Retinal pigment epithelial cell (primary cell): ENCODE measurements at regions not wholly inside any gene's neighbourhood (a gene's known extent, or its start where the extent isn't known, plus 50 kb on each side); places are given as distances from the start of the nearest gene placed in this dataset.

ENCODE experiments used
- DNase-seq: peaks from one replicate; pipeline ENCODE4 v3.0.0-alpha.2; 2010; ENCODE audit warnings: low read depth
- H3K4me3 ChIP-seq: 2 replicates; pipeline ENCODE4 v1.5.1; 2011; ENCODE audit warnings: mild to moderate bottlenecking, low read length, control low read depth, moderate library complexity
- CTCF ChIP-seq: conservative IDR thresholded peaks from 2 replicates; pipeline ENCODE4 v1.5.1; 2011; ENCODE audit warnings: low read depth, low read length, control low read depth, inconsistent platforms

- DNase-seq, result no peak
- no peak for TF ChIP-seq CTCF
- H3K4me3 ChIP-seq, result no peak overlapping the region
These were observed 214.2 kb upstream of the GHITM start for GRCh38 chr10:83925133-83925532.

- DNase-seq, result no peak
- TF ChIP-seq CTCF, result no peak
- no peak overlapping the region for H3K4me3 ChIP-seq
These were observed 212.7 kb upstream of the GHITM start for GRCh38 chr10:83926606-83927005.

GRCh38 chr10:83927166-83927565 lies 212.1 kb upstream of the GHITM start:
- no peak for TF ChIP-seq CTCF
- DNase-seq, result no peak
- no peak overlapping the region for H3K4me3 ChIP-seq

GRCh38 chr10:83929399-83929798 lies 209.9 kb upstream of the GHITM start:
- TF ChIP-seq CTCF, result no peak
- no peak for DNase-seq
- no peak overlapping the region for H3K4me3 ChIP-seq

- no peak overlapping the region for H3K4me3 ChIP-seq
- DNase-seq, result no peak
- no peak for TF ChIP-seq CTCF
These were observed 207.6 kb upstream of the GHITM start for GRCh38 chr10:83931669-83932068.

GRCh38 chr10:83932245-83932644 lies 207.1 kb upstream of the GHITM start:
- DNase-seq, result no peak
- H3K4me3 ChIP-seq, result no peak overlapping the region
- no peak for TF ChIP-seq CTCF

- no peak overlapping the region for H3K4me3 ChIP-seq
- peak; percentile 2 for DNase-seq
- no peak for TF ChIP-seq CTCF
These were observed 205.2 kb upstream of the GHITM start for GRCh38 chr10:83934062-83934461.
